ENCODE measurements at regions not wholly inside any gene's neighbourhood (a gene's known extent, or its start where the extent isn't known, plus 50 kb on each side); places are given as distances from the start of the nearest gene placed in this dataset.

GRCh38 chr4:159770969-159771368 lies 668.1 kb downstream of the RAPGEF2 start:
- H3K4me3 ChIP-seq (ENCODE audit: low read depth, poor library complexity, severe bottlenecking) = no peak overlapping the region
- 49 to 55% methylated on average over 3 of the region's 3 CpGs for WGBS, 2 donors
- no peak for TF ChIP-seq POLR2A (IDR thresholded peaks at IDR 0.05)
- TF ChIP-seq, protein P1, sequence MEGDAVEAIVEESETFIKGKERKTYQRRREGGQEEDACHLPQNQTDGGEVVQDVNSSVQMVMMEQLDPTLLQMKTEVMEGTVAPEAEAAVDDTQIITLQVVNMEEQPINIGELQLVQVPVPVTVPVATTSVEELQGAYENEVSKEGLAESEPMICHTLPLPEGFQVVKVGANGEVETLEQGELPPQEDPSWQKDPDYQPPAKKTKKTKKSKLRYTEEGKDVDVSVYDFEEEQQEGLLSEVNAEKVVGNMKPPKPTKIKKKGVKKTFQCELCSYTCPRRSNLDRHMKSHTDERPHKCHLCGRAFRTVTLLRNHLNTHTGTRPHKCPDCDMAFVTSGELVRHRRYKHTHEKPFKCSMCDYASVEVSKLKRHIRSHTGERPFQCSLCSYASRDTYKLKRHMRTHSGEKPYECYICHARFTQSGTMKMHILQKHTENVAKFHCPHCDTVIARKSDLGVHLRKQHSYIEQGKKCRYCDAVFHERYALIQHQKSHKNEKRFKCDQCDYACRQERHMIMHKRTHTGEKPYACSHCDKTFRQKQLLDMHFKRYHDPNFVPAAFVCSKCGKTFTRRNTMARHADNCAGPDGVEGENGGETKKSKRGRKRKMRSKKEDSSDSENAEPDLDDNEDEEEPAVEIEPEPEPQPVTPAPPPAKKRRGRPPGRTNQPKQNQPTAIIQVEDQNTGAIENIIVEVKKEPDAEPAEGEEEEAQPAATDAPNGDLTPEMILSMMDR (IDR thresholded peaks at IDR 0.05) = no peak
- DNase-seq (ENCODE audit: low spot score in 2 of 2) = no peak
- intact Hi-C loops (cut with DNase I; ENCODE audit: low total_unique reads) = no loop called here

GRCh38 chr4:159776961-159777360 lies 674.1 kb downstream of the RAPGEF2 start:
- H3K4me3 ChIP-seq (ENCODE audit: low read depth, poor library complexity, severe bottlenecking) = no peak overlapping the region
- no peak for DNase-seq (ENCODE audit: low spot score in 2 of 2)
- TF ChIP-seq, protein P1 (IDR thresholded peaks at IDR 0.05) = no peak
- TF ChIP-seq POLR2A (IDR thresholded peaks at IDR 0.05) = no peak
- WGBS, 2 donors = 74 to 78% methylated on average over 2 of the region's 2 CpGs
- intact Hi-C loops (cut with DNase I; ENCODE audit: low total_unique reads) = no loop called here

DNA sequence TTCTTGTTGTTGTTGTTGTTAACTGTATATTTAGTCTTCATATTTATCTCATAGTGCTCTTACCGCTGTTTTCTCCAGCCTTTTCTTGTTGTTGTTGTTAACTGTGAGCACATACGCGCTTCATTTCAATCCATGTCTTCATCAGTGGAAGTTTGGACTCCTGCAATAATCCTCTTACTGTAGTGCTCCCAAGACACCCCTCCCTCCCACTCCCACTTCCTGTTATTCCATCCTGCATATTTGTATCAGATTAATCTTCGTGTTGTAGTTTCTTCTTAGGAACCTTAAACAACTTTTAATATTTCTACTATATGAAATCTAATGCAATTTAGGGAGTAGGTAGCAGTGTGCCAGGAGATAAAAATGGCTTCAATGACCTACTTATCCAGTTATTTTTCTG lies 674.8 kb downstream of the RAPGEF2 start:
- WGBS, 2 donors = 77 to 80% methylated on average over 4 of the region's 4 CpGs

DNA sequence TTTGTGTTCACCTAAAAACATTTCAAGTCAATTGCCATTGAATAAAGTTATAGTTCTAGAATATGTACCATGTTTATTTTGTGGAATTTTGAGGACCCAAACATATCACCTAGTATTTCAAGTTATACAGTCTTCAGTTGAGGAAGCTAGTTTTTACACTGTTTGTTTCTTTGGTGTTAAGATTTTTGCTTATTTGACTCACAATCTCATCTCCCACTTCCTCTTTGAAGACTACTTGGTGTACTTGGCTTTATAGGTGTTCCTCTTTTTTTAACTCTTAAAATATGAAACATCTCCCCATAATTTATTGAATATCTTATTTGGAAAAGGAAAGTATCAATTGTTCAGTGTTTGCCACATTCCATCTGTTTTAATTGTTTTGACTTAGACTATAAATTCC lies 675.4 kb downstream of the RAPGEF2 start:
- TF ChIP-seq, protein P1 (IDR thresholded peaks at IDR 0.05) = no peak
- TF ChIP-seq POLR2A (IDR thresholded peaks at IDR 0.05) = no peak
- DNase-seq (ENCODE audit: low spot score in 2 of 2) = no peak
- intact Hi-C loops (cut with DNase I; ENCODE audit: low total_unique reads) = no loop called here
- no peak overlapping the region for H3K4me3 ChIP-seq (ENCODE audit: low read depth, poor library complexity, severe bottlenecking)

More for the DNA sequence above, 674.8 kb downstream of the RAPGEF2 start:
- H3K4me3 ChIP-seq (ENCODE audit: low read depth, poor library complexity, severe bottlenecking) = no peak overlapping the region
- intact Hi-C loops (cut with DNase I; ENCODE audit: low total_unique reads) = no loop called here
- TF ChIP-seq, protein P1 (IDR thresholded peaks at IDR 0.05) = no peak
- TF ChIP-seq POLR2A (IDR thresholded peaks at IDR 0.05) = no peak
- no peak for DNase-seq (ENCODE audit: low spot score in 2 of 2)

DNA sequence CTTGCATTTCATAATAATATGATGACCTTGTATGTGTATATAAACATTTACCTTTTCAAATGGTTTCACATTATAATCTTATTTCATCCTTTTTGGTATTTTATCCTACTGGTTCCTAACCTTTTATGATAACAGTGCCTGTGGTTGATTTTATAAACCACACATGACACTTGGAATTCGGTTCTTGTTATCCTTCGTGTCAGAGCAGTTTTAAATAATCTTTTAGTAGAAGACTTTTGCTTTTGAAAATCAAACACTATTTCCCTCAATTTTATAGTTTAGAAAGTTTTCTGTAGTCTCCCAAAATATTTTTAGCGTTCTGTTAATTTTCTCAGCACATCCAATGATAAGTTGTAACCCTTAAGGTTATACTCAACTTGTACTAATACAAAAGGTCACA lies 676.8 kb downstream of the RAPGEF2 start:
- WGBS, 2 donors = 78 to 83% methylated on average over 3 of the region's 3 CpGs
- intact Hi-C loops (cut with DNase I; ENCODE audit: low total_unique reads) = no loop called here
- DNase-seq (ENCODE audit: low spot score in 2 of 2) = no peak
- no peak overlapping the region for H3K4me3 ChIP-seq (ENCODE audit: low read depth, poor library complexity, severe bottlenecking)
- TF ChIP-seq, protein P1 (IDR thresholded peaks at IDR 0.05) = no peak

DNA sequence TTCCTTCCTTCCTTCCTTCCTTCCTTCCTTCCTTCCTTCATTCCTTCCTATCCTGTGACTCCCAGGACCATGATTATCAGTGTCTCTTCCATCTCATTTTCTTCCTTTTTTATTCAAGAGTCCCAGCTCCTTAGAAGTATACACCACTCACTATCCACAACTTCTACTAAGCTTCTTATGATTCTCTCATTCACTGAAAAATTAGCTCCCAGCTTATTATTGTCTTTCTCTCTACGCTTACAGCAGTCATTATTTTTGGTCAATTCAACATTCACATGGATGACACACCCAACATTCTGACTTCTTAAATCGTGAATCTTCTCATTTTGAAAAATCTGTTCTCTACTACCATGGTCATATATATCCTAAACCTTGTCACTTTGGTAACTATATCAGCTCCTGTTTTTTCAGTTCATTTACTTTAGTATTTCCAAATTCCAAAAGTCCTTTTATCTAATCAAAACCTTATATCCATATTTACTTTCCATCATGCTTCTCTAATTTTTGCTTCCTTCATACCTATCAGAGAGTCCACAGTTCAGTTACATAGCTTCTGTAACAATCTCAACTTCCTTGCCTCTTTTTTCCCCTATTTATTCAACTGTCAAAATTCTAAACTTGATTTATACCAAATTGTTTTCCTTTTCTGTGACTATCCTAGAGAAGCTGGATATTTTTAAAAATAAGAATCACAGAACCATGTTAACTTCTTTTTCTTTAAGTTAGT lies 677.5 kb downstream of the RAPGEF2 start:
- WGBS, 2 donors = 86 to 88% methylated on average over 2 of the region's 2 CpGs
- no peak for DNase-seq (ENCODE audit: low spot score in 2 of 2)
- no peak overlapping the region for H3K4me3 ChIP-seq (ENCODE audit: low read depth, poor library complexity, severe bottlenecking)
- TF ChIP-seq, protein P1 (IDR thresholded peaks at IDR 0.05) = no peak
- no peak for TF ChIP-seq POLR2A (IDR thresholded peaks at IDR 0.05)
- intact Hi-C loops (cut with DNase I; ENCODE audit: low total_unique reads) = no loop called here

Measured in lower leg skin (tissue), 4 donors.